Caco-2 (cell line): ENCODE measurements at regions not wholly inside any gene's neighbourhood (a gene's known extent, or its start where the extent isn't known, plus 50 kb on each side); places are given as distances from the start of the nearest gene placed in this dataset.

Source experiments
- BruUV-seq: library from RNA; stranded (reverse); fragments of 400-500 nt; replicated peaks from 2 replicates; lab custom pipeline; 2021; lab: Mats Ljungman, UMichigan
- CTCF ChIA-PET: fragments of 300-600 bp; sonication (Branson Sonifier 250); formaldehyde crosslinking; loops from one replicate; lab custom pipeline; 2022; ENCODE audit warnings: antibody characterized with exemption; lab: Charles Lee
- POLR2A ChIA-PET: fragments of 300-600 bp; sonication (Branson Sonifier 250); formaldehyde crosslinking; loops from one replicate; lab custom pipeline; 2022; ENCODE audit warnings: antibody characterized with exemption; lab: Charles Lee
- DNase-seq, 2 experiments: peaks; one replicate each; pipeline versions ENCODE4 v3.0.0 to v3.0.0-alpha.2; 2020 to 2022
- H3K27me3 ChIP-seq: replicated peaks from 2 replicates; pipeline ENCODE4 v1.6.0; 2011; ENCODE audit warnings: low read length; ENCODE audit not compliant: control insufficient read depth, insufficient read depth
- H3K36me3 ChIP-seq: 2 replicates; pipeline ENCODE4 v1.5.1; 2011; ENCODE audit warnings: low read length; ENCODE audit not compliant: control insufficient read depth, insufficient read depth
- H3K4me1 ChIP-seq: fragments of 250-450 bp; sonication (Bioruptor Pico); 2 replicates; pipeline ENCODE4 v1.5.1; 2020; ENCODE audit warnings: mild to moderate bottlenecking
- H3K4me3 ChIP-seq: 2 replicates; pipeline ENCODE4 v1.5.1; 2011; ENCODE audit warnings: low read depth, mild to moderate bottlenecking, control low read depth, low read length
- H3K9me3 ChIP-seq: fragments of 250-450 bp; sonication (Bioruptor Pico); 2 replicates; pipeline ENCODE4 v1.5.1; 2020; ENCODE audit warnings: mild to moderate bottlenecking, moderate library complexity
- H3K27ac Mint-ChIP-seq: one replicate; pipeline ENCODE4 v1.8.0; 2022; ENCODE audit warnings: mixed read lengths; ENCODE audit not compliant: unreplicated experiment
- H3K27me3 Mint-ChIP-seq: one replicate; pipeline ENCODE4 v1.8.0; 2022; ENCODE audit warnings: mixed read lengths; ENCODE audit not compliant: insufficient read depth, unreplicated experiment
- H3K36me3 Mint-ChIP-seq: one replicate; pipeline ENCODE4 v1.8.0; 2022; ENCODE audit warnings: mild to moderate bottlenecking, mixed read lengths; ENCODE audit not compliant: insufficient read depth, unreplicated experiment
- H3K4me1 Mint-ChIP-seq: one replicate; pipeline ENCODE4 v1.8.0; 2022; ENCODE audit warnings: low read depth, mixed read lengths; ENCODE audit not compliant: unreplicated experiment
- H3K4me3 Mint-ChIP-seq: one replicate; pipeline ENCODE4 v1.8.0; 2022; ENCODE audit warnings: mild to moderate bottlenecking, moderate library complexity, mixed read lengths; ENCODE audit not compliant: unreplicated experiment
- H3K9me3 Mint-ChIP-seq: one replicate; pipeline ENCODE4 v1.8.0; 2022; ENCODE audit warnings: mixed read lengths; ENCODE audit not compliant: unreplicated experiment
- intact Hi-C: fragments of 100-400 bp; cut with micrococcal nuclease; formaldehyde crosslinking; loops from one replicate; pipeline ENCODE4 v1.10.0; 2022; ENCODE audit not compliant: unreplicated experiment
- TF ChIP-seq, protein P1 (sequence below), 2 experiments: fragments of 200-600 bp in 1 of 2; IDR thresholded peaks; 1 replicate in 1 of 2; 2 replicates in 1 of 2; pipeline versions ENCODE4 v1.5.1 to v1.8.0; 2011 to 2022; ENCODE audit warnings: antibody characterized with exemption in 1 of 2, control low read depth in 1 of 2, inconsistent platforms in 1 of 2, low read depth in 1 of 2, low read length in 1 of 2, mild to moderate bottlenecking in 1 of 2, moderate library complexity in 1 of 2; ENCODE audit not compliant: insufficient read depth in 1 of 2, severe bottlenecking in 1 of 2, unreplicated experiment in 1 of 2

DNA sequence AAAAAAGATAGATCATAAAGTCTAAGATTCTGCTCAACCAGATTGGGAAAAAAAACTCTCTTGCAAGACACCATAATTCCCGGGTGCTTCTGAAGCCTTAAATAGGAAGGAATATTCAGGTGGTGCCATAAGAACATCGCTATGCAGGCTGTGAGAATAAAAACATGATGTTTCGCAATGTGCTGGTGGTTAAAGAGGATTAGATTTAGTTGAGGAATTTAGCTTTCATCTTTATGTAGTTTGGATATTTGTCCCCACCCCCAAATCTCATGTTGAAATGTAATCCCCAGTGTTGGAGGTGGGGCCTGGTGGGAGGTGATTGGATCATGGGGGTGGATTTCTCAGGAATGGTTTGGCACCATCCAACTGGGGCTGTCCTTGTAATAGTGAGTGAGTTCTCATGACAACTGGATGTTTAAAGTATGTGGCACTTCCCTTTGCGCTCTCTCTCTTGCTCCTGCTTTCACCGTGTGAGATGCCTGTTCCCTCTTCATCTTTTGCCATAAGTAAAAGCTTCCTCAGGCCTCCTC, 132.2 kb downstream of the AKAIN1 start:
- H3K4me3 Mint-ChIP-seq, result no peak overlapping the region
- H3K36me3 ChIP-seq, result no peaks in the 10 kb centered on the region
- no TSS peak for BruUV-seq
- peaks cover 10% of the 10 kb centered on the region for H3K27me3 Mint-ChIP-seq
- no peak for DNase-seq
- H3K27ac Mint-ChIP-seq, result no peak overlapping the region
- no peaks in the 10 kb centered on the region for H3K9me3 ChIP-seq
- no peaks in the 10 kb centered on the region for H3K4me1 Mint-ChIP-seq
- no peaks in the 10 kb centered on the region; the same call in 1 of the 2 replicates for H3K27me3 ChIP-seq
- ChIA-PET POLR2A (no interaction called here), CTCF (interaction anchor here (0.8 kb wide), 1 partner anchor 550 kb away, joined by 4 read pairs; no protein-coding TSS in a partner anchor)
- TF ChIP-seq, protein P1, sequence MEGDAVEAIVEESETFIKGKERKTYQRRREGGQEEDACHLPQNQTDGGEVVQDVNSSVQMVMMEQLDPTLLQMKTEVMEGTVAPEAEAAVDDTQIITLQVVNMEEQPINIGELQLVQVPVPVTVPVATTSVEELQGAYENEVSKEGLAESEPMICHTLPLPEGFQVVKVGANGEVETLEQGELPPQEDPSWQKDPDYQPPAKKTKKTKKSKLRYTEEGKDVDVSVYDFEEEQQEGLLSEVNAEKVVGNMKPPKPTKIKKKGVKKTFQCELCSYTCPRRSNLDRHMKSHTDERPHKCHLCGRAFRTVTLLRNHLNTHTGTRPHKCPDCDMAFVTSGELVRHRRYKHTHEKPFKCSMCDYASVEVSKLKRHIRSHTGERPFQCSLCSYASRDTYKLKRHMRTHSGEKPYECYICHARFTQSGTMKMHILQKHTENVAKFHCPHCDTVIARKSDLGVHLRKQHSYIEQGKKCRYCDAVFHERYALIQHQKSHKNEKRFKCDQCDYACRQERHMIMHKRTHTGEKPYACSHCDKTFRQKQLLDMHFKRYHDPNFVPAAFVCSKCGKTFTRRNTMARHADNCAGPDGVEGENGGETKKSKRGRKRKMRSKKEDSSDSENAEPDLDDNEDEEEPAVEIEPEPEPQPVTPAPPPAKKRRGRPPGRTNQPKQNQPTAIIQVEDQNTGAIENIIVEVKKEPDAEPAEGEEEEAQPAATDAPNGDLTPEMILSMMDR (IDR thresholded peaks at IDR 0.05; ENCODE audit: insufficient read depth in 1 of 2, low read depth in 1 of 2, low read length in 1 of 2, severe bottlenecking in 1 of 2, unreplicated experiment in 1 of 2), result no peak
- H3K9me3 Mint-ChIP-seq, result no peaks in the 10 kb centered on the region
- H3K36me3 Mint-ChIP-seq, result no peaks in the 10 kb centered on the region
- H3K4me1 ChIP-seq, result no peaks in the 10 kb centered on the region
- intact Hi-C loops, result no loop called here
- no peak overlapping the region for H3K4me3 ChIP-seq

GRCh38 chr18:5061785-5062184, 135.3 kb downstream of the AKAIN1 start:
- TF ChIP-seq, protein P1 (IDR thresholded peaks at IDR 0.05; ENCODE audit: insufficient read depth in 1 of 2, low read depth in 1 of 2, low read length in 1 of 2, severe bottlenecking in 1 of 2, unreplicated experiment in 1 of 2), result no peak
- Mint-ChIP-seq H3K27me3 (peaks cover 10% of the 10 kb centered on the region), H3K27ac (no peak overlapping the region), H3K4me1 (no peaks in the 10 kb centered on the region), H3K4me3 (no peak overlapping the region), H3K9me3 (no peaks in the 10 kb centered on the region), H3K36me3 (no peaks in the 10 kb centered on the region)
- intact Hi-C loops, result no loop called here
- ChIA-PET CTCF (no interaction called here), POLR2A (no interaction called here)
- no peak for DNase-seq
- Histone ChIP-seq H3K36me3 (no peaks in the 10 kb centered on the region), H3K4me1 (no peaks in the 10 kb centered on the region), H3K4me3 (no peak overlapping the region), H3K27me3 (no peaks in the 10 kb centered on the region), H3K9me3 (no peaks in the 10 kb centered on the region)
- no TSS peak for BruUV-seq

- Mint-ChIP-seq H3K36me3 (no peaks in the 10 kb centered on the region), H3K9me3 (no peaks in the 10 kb centered on the region), H3K27ac (no peak overlapping the region), H3K27me3 (peaks cover 10% of the 10 kb centered on the region), H3K4me1 (no peaks in the 10 kb centered on the region), H3K4me3 (no peak overlapping the region)
- no peak overlapping the region for H3K4me3 ChIP-seq
- no peaks in the 10 kb centered on the region for H3K27me3 ChIP-seq
- no peaks in the 10 kb centered on the region for H3K9me3 ChIP-seq
- BruUV-seq, result no TSS peak
- H3K4me1 ChIP-seq, result no peaks in the 10 kb centered on the region
- ChIA-PET POLR2A (no interaction called here), CTCF (interaction anchor here (0.7 kb wide), 1 partner anchor 927 kb away, joined by 3 read pairs; no protein-coding TSS in a partner anchor)
- DNase-seq, result no peak
- TF ChIP-seq, protein P1 (IDR thresholded peaks at IDR 0.05; ENCODE audit: insufficient read depth in 1 of 2, low read depth in 1 of 2, low read length in 1 of 2, severe bottlenecking in 1 of 2, unreplicated experiment in 1 of 2), result no peak
- intact Hi-C loops, result no loop called here
- no peaks in the 10 kb centered on the region for H3K36me3 ChIP-seq
These were observed 136.5 kb downstream of the AKAIN1 start for GRCh38 chr18:5060543-5060942.
